ENCODE measurements at regions not wholly inside any gene's neighbourhood (a gene's known extent, or its start where the extent isn't known, plus 50 kb on each side); places are given as distances from the start of the nearest gene placed in this dataset.
"Not testable (repeated sequence)": the region's sequence is repeated elsewhere in the genome, so short reads cannot be mapped to it uniquely, and the experiment has no call there.

DNA sequence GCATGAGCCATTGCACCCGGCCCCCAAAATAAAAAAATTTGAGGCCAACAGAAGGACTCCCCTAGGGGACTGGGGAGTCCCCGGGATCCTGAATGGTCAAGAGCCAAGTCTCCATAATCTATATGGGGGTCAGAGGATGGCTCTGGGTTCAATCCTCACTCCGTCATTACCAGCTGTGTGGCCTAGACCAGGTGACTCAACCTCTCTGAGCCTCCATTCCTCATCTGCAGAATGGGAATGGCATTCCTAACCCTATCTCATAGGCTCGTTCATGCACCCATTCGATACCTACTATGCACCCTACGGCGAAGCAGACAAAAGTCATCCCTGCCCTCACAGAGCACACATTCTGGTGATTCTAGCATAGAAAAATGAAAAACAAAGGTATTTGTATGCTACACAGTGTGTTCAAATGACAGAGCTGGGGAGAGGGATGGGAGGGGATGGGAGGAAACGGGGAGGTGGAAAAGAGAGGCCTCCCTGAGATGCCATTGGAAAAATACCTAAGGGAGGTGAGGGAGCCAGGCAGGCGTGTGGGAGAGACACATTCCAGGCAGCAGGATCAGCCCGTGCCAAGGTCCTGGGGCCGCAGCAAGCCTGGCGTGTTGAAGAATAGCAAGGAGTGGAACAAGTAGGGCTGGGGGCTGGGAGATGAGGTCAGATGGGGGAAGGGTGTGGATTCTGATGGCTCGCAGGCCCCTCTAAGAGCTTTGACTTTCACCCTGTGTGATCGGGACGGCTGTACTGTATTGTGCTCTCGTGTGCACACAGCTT, 71.2 kb downstream of the RMI2 start:
- no peak for DNase-seq

DNA sequence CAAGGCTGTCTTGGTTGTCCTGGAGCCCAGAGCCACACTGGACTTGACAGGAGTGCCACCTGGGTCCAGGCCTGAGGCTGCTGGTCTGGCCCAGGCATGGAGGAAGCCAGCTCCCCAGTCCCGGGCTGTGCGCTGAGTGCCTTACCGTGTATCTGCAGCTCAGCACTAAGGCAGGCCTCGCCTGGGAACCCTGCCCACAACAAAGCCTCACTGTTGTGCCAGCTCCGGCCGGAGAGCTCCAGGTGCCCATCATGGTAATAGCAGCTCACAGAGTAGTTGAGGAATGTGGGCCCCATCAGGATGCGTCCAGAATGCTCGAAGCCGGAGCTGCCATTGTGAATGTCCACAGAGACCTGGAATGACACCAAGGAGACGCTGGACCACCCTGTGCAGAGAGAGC, 72.2 kb downstream of the RMI2 start:
- DNase-seq = no peak

- DNase-seq = no peak
Measured at GRCh38 chr16:11418506-11418905, 73.2 kb downstream of the RMI2 start.

DNA sequence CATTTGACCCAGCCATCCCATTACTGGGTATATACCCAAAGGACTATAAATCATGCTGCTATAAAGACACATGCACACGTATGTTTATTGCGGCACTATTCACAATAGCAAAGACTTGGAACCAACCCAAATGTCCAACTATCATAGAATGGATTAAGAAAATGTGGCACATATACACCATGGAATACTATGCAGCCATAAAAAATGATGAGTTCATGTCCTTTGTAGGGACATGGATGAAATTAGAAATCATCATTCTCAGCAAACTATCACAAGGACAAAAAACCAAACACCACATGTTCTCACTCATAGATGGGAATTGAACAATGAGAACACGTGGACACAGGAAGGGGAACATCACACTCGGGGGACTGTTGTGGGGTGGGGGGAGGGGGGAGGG, 74.8 kb downstream of the RMI2 start:
- not testable (repeated sequence) for DNase-seq

GRCh38 chr16:11420895-11421294, 75.6 kb downstream of the RMI2 start:
- no peak for DNase-seq

DNA sequence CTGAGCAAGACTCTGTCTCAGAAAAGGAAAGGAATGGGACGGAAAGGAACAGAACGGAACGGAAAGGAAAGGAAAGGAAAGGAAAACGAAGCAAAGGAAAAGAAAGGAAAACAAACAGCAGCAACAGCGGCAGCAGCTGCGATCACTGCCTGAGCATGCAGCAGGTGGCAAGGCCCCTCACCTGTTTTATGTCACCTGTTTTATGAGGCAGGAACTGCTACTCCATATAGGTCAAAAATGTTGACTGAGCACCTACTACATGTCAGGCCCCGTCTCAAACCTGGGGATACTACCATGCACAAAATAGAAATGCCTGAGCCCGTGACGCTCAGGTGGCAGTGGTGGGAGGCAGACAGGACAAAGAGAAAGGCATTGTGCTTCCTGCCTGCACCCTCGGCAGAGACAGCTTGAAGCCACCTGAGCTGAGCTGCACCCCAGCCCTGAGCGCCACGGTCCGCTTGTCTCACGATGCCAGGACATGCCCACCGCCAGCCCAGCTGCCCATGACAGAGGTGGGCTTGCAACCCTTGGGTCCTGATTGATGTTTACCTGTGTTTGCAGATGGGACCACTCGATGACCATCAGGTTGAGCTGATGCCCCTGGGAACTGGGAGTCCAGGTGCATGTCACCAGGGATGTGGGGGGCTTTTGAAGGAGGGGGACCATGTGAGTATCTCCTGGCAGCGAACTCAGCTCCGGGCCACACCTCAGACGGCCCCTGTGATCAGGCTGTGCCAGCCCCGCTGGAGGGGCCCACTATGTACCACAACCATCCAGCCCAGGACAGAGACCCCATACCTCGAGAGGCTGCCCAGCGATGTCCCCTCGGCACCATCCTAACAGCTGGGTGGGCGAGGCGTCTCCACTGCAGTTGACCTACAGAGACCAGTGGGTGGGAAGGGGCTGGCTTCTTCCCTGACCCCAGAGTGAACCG, 77.4 kb downstream of the RMI2 start:
- DNase-seq = no peak

GRCh38 chr16:11423315-11424117, 78.3 kb downstream of the RMI2 start:
- no peak for DNase-seq

- no peak for DNase-seq
Measured at GRCh38 chr16:11424118-11424460, 78.8 kb downstream of the RMI2 start.

DNA sequence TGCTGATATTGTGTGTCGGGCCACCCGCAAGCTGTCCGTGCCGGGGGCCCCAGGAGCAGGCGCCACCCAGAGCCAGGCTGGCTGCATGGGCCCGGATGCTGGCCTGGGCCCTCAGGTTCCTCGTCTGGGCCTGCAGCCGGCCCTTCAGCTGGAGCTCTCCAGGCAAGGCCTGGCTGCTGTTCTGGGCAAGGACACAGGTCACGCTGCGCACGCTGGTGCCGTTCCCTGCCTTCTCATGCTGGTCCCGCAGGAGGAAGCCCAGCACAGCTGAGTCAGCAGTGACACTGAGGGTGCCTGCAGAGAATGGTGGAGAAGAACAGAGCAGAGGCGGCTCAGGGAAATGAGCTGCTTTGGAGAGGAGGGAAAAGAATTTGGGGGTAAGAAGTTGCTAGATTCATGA, 79.9 kb downstream of the RMI2 start:
- DNase-seq = no peak

- no peak for DNase-seq
Measured at GRCh38 chr16:11428623-11428953, 83.3 kb downstream of the RMI2 start.

- DNase-seq = no peak
Measured at GRCh38 chr16:11429123-11429522, 83.9 kb downstream of the RMI2 start.

DNA sequence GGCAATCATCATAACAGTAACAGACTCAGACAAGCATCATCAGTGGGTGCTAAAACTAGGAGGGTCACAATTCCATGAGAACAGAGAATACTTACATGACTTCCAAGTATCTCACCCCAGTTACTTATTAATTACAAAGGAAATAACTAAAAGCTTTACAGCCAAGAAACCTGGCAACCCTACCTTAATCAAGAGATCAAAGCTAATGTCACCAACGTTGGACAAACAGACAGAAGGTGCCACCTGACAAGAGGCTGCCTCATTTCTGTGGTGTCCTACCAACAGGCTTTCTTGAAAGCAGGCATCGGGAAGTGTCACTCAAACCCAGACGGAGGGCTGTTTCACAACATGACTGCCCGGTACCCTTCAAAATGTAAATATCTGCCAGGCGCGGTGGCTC, 84.6 kb downstream of the RMI2 start:
- no peak for DNase-seq

- DNase-seq = no peak
Measured at GRCh38 chr16:11430601-11431317, 85.5 kb downstream of the RMI2 start.

DNA sequence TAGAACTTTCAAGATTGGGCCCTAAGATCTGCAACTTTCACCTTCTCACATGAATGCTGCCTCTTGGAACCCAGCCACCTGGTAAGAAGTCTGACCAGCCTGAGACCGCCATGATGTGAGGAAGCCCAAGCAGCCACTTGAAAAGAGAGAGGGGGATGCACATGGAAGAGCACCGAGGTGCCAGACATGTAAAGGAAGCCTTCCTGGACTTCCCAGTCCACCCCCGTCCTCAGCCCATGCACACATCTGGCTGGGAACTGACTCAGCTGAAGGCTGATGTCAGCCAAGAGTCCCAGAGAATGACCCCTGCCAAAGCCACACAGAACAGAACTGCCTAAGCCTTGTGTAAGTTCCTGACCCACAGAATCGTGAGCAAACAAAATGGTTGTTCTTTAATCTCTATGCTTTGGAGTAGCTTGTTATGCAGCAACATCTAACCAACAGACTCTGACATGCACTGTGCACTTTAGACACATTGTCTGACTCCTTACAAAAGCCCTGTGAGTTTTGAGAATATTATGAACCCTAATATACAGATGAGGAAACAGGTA, 86.7 kb downstream of the RMI2 start:
- DNase-seq = no peak

DNA sequence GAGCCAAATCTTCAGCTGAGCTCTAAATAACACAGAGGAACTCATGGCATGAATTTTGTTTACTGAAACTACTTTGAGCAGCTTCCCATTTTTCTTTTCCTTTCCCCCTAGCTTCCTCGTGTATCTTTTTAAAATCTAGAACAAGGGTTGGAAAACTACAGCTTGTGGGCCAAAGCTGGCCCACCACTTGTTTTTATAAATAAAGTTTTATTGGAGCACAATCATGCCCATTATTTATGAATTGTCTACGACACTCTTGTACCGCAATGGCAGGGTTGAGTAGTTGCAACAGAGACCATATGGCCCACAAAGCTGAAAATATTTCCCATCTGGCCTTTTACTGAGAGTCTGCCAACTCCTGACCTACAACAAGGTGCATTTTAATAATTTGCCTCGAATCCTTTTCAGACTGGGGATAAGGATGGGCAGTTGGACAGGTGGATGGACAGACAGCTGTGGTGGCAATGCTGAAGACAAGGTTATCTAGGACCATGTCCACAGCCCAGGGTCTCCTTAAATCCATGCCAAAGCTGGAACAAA, 87.7 kb downstream of the RMI2 start:
- DNase-seq = no peak

DNA sequence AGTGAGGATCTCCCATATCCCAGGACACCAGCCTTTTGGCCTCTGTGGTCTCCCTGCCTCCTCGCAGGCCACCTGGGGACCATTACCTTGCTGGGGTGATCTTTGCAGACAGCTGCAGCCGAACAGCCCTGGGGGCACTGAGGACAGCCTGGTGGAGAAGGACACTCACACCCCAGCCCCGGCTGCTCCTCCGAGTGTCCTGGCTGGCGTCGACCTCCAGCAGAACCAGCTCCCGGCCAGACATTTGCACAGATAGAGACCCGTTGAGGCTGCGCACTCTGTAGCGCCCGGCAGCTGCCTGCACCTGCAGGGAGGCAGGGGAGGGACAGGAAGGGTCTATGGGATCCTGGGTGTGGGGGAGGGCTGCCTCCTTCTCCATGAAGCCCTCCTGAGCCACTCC, 90.3 kb downstream of the RMI2 start:
- no peak for DNase-seq

DNA sequence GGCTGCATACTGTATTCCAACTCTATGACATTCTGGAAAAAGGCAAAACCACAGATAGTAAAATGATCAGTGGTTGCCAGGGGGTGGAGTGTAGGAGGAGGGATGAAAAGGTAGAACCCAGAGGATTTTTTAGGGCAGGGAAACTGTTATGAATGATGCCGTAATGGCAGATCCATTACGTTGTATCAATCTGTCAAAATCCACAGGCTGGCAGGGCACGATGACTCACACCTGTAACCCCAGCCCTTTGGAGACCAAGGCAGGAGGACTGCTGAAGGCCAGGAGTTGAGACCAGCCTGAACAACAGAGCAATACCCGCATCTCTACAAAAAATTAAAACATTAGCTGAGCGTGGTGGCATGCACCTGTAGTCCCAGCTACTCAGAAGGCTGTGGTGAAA, 91.8 kb downstream of the RMI2 start:
- DNase-seq = no peak

GRCh38 chr16:11439790-11440656, 94.8 kb downstream of the RMI2 start:
- no peak for DNase-seq

- no peak for DNase-seq
Measured at GRCh38 chr16:11440657-11441012, 95.4 kb downstream of the RMI2 start.

- DNase-seq = no peak
Measured at GRCh38 chr16:11445486-11445885, 100.2 kb downstream of the RMI2 start.

- DNase-seq = no peak
Measured at GRCh38 chr16:11446566-11447119, 101.4 kb downstream of the RMI2 start.
